H9 (cell line): ENCODE measurements at regions not wholly inside any gene's neighbourhood (a gene's known extent, or its start where the extent isn't known, plus 50 kb on each side); places are given as distances from the start of the nearest gene placed in this dataset.

Experiments
- DNase-seq: peaks from one replicate; pipeline ENCODE4 v3.0.0-alpha.2; 2017
- H2AFZ ChIP-seq: one replicate; pipeline ENCODE4 v1.6.1; 2013; ENCODE audit warnings: mild to moderate bottlenecking, low read length, control low read depth, moderate library complexity
- H2AK5ac ChIP-seq: 2 replicates; pipeline ENCODE4 v1.6.1; 2013; ENCODE audit warnings: low read length, control low read depth, mixed read lengths; ENCODE audit not compliant: insufficient read length
- H2BK120ac ChIP-seq: one replicate; pipeline ENCODE4 v1.6.1; 2013; ENCODE audit warnings: low read depth, mild to moderate bottlenecking, low read length, control low read depth, inconsistent platforms; ENCODE audit not compliant: poor library complexity, severe bottlenecking
- H2BK12ac ChIP-seq: 2 replicates; pipeline ENCODE4 v1.6.1; 2013; ENCODE audit warnings: low read length, control low read depth, mixed read lengths, low read depth; ENCODE audit not compliant: insufficient read length
- H2BK15ac ChIP-seq: 2 replicates; pipeline ENCODE4 v1.6.1; 2013; ENCODE audit warnings: low read depth, low read length, control low read depth
- H2BK20ac ChIP-seq: one replicate; pipeline ENCODE4 v1.6.1; 2013; ENCODE audit warnings: low read depth, mild to moderate bottlenecking, low read length, control low read depth, inconsistent platforms; ENCODE audit not compliant: poor library complexity, severe bottlenecking
- H2BK5ac ChIP-seq: 2 replicates; pipeline ENCODE4 v1.6.1; 2013; ENCODE audit warnings: low read length, control low read depth, mixed read lengths; ENCODE audit not compliant: insufficient read length
- H3K14ac ChIP-seq: 2 replicates; pipeline ENCODE4 v1.6.1; 2013; ENCODE audit warnings: low read length, control low read depth; ENCODE audit not compliant: insufficient read depth
- H3K18ac ChIP-seq: 2 replicates; pipeline ENCODE4 v1.6.1; 2013; ENCODE audit warnings: low read depth, mild to moderate bottlenecking, mixed read lengths, low read length, control low read depth; ENCODE audit not compliant: insufficient read length
- H3K23ac ChIP-seq: 2 replicates; pipeline ENCODE4 v1.6.1; 2013; ENCODE audit warnings: low read length, control low read depth, mixed read lengths, low read depth; ENCODE audit not compliant: insufficient read length
- H3K23me2 ChIP-seq: 2 replicates; pipeline ENCODE4 v1.6.1; 2013; ENCODE audit warnings: low read depth, mild to moderate bottlenecking, mixed read lengths, low read length, control low read depth; ENCODE audit not compliant: insufficient read length, poor library complexity, severe bottlenecking
- H3K27ac ChIP-seq: 2 replicates; pipeline ENCODE4 v1.5.1; 2013; ENCODE audit warnings: low read length, control low read depth, mixed read lengths, low read depth; ENCODE audit not compliant: insufficient read length
- H3K27me3 ChIP-seq: 2 replicates; pipeline ENCODE4 v1.6.1; 2013; ENCODE audit warnings: low read length, control low read depth, inconsistent platforms; ENCODE audit not compliant: insufficient read depth
- H3K4ac ChIP-seq: 2 replicates; pipeline ENCODE4 v1.6.1; 2013; ENCODE audit warnings: low read depth, mild to moderate bottlenecking, control low read depth, inconsistent platforms, low read length, moderate library complexity
- H3K4me1 ChIP-seq: 2 replicates; pipeline ENCODE4 v1.6.1; 2013; ENCODE audit warnings: low read length, control low read depth, inconsistent platforms; ENCODE audit not compliant: insufficient read depth
- H3K4me2 ChIP-seq: 2 replicates; pipeline ENCODE4 v1.6.1; 2013; ENCODE audit warnings: low read length, control low read depth, mixed read lengths; ENCODE audit not compliant: insufficient read length, insufficient read depth
- H3K56ac ChIP-seq: 2 replicates; pipeline ENCODE4 v1.6.1; 2013; ENCODE audit warnings: low read depth, mild to moderate bottlenecking, mixed read lengths, low read length, control low read depth; ENCODE audit not compliant: insufficient read length
- H3K79me1 ChIP-seq: 2 replicates; pipeline ENCODE4 v1.6.1; 2013; ENCODE audit warnings: low read depth, mild to moderate bottlenecking, moderate library complexity, low read length, control low read depth, inconsistent platforms; ENCODE audit not compliant: insufficient read depth, poor library complexity, severe bottlenecking
- H3K79me2 ChIP-seq: 2 replicates; pipeline ENCODE4 v1.6.1; 2013; ENCODE audit warnings: low read length, control low read depth, inconsistent platforms; ENCODE audit not compliant: insufficient read depth
- H3K9ac ChIP-seq: 2 replicates; pipeline ENCODE4 v1.6.1; 2013; ENCODE audit warnings: low read length, control low read depth, mixed read lengths; ENCODE audit not compliant: insufficient read length; ENCODE audit errors: extremely low read depth
- H3K9me3 ChIP-seq: one replicate; pipeline ENCODE4 v1.6.1; 2013; ENCODE audit warnings: low read depth, low read length, inconsistent platforms; ENCODE audit not compliant: control insufficient read depth
- H3T11ph ChIP-seq: one replicate; pipeline ENCODE4 v1.6.1; 2013; ENCODE audit warnings: mild to moderate bottlenecking, low read length, control low read depth, inconsistent platforms
- H4K20me1 ChIP-seq: one replicate; pipeline ENCODE4 v1.6.1; 2013; ENCODE audit not compliant: control insufficient read depth, insufficient read length, insufficient read depth
- H4K5ac ChIP-seq: 2 replicates; pipeline ENCODE4 v1.6.1; 2013; ENCODE audit warnings: low read depth, mild to moderate bottlenecking, mixed read lengths, low read length, control low read depth; ENCODE audit not compliant: insufficient read length
- H4K8ac ChIP-seq: replicated peaks from 2 replicates; pipeline ENCODE4 v1.6.1; 2013; ENCODE audit warnings: low read length, control low read depth, mixed read lengths, low read depth; ENCODE audit not compliant: insufficient read length
- H4K91ac ChIP-seq: 2 replicates; pipeline ENCODE4 v1.6.1; 2013; ENCODE audit warnings: low read depth, mild to moderate bottlenecking, moderate library complexity, mixed read lengths, low read length, control low read depth; ENCODE audit not compliant: insufficient read length
- H3K27ac Mint-ChIP-seq, 3 experiments: 2 replicates in 2 of 3; 3 replicates in 1 of 3; pipeline ENCODE4 v1.8.0; 2020 to 2021; ENCODE audit warnings: mixed read lengths in 3 of 3, mild to moderate bottlenecking in 1 of 3, moderate library complexity in 1 of 3
- H3K27me3 Mint-ChIP-seq: 2 replicates; pipeline ENCODE4 v1.8.0; 2021; ENCODE audit warnings: low read depth, mild to moderate bottlenecking, moderate library complexity, mixed read lengths
- H3K36me3 Mint-ChIP-seq, 3 experiments: 2 replicates in 2 of 3; 3 replicates in 1 of 3; pipeline ENCODE4 v1.8.0; 2020 to 2021; ENCODE audit warnings: low read depth in 3 of 3, mixed read lengths in 3 of 3; ENCODE audit not compliant: insufficient read depth in 1 of 3
- H3K4me1 Mint-ChIP-seq, 2 experiments: 2 replicates each; pipeline ENCODE4 v1.8.0; 2020; ENCODE audit warnings: mixed read lengths in 2 of 2
- H3K4me3 Mint-ChIP-seq, 2 experiments: 2 replicates in 1 of 2; 3 replicates in 1 of 2; pipeline ENCODE4 v1.8.0; 2020 to 2021; ENCODE audit warnings: mild to moderate bottlenecking in 2 of 2, mixed read lengths in 2 of 2, moderate library complexity in 1 of 2
- H3K9me3 Mint-ChIP-seq, 2 experiments: 2 replicates in 1 of 2; 3 replicates in 1 of 2; pipeline ENCODE4 v1.8.0; 2020; ENCODE audit warnings: mild to moderate bottlenecking in 2 of 2, mixed read lengths in 2 of 2, moderate library complexity in 1 of 2
- CTCF ChIP-seq: fragments of 200-600 bp; sonication (generic); conservative IDR thresholded peaks from 3 replicates; pipeline ENCODE4 v1.8.0; 2021; ENCODE audit warnings: antibody characterized with exemption, mild to moderate bottlenecking
- WGBS: extraction: QIAGEN DNeasy Blood & Tissue Kit; methylation state at CpG from one replicate; pipeline ENCODE4 v1.1.7; 2013; ENCODE audit warnings: missing lambda C conversion rate, low lambda C conversion rate, mixed read lengths; ENCODE audit not compliant: insufficient read length; ENCODE audit errors: extremely low coverage; 5-methylcytosine and 5-hydroxymethylcytosine counted together

GRCh38 chr20:11182720-11183119 lies 508.9 kb upstream of the JAG1 start:
- Histone ChIP-seq H2BK5ac (no peak overlapping the region), H3K27me3 (no peaks in the 10 kb centered on the region), H2AK5ac (no peak overlapping the region), H3K18ac (no peak overlapping the region), H3K56ac (no peak overlapping the region), H2BK120ac (no peak overlapping the region), H3K79me2 (no peaks in the 10 kb centered on the region; the same call in 1 of the 2 replicates), H3K27ac (no peak overlapping the region), H3K9ac (no peak overlapping the region), H3T11ph (no peak overlapping the region), H3K79me1 (no peaks in the 10 kb centered on the region), H4K20me1 (no peaks in the 10 kb centered on the region), H4K8ac (no peak overlapping the region), H2BK15ac (no peak overlapping the region), H3K14ac (no peak overlapping the region), H4K5ac (no peak overlapping the region), H3K4me1 (no peaks in the 10 kb centered on the region), H3K23ac (no peak overlapping the region), H3K4me2 (no peak overlapping the region), H4K91ac (no peak overlapping the region), H2BK12ac (no peak overlapping the region), H3K23me2 (no peaks in the 10 kb centered on the region), H2BK20ac (no peak overlapping the region), H2AFZ (no peak overlapping the region), H3K4ac (no peak overlapping the region), H3K9me3 (peaks cover 8% of the 10 kb centered on the region)
- no peak overlapping the region for H3K4me3 Mint-ChIP-seq
- no peak for TF ChIP-seq CTCF
- H3K36me3 Mint-ChIP-seq, result peaks cover 4 to 15% (median 9%) of the 10 kb centered on the region in 3 experiments; a peak in 4 of 7 replicates
- no peak overlapping the region for H3K27ac Mint-ChIP-seq
- no CpG with 5 or more reads among the region's 1 CpG for WGBS
- H3K4me1 Mint-ChIP-seq, result no peaks in the 10 kb centered on the region
- peaks cover 11 to 17% of the 10 kb centered on the region in 2 experiments for H3K9me3 Mint-ChIP-seq
- no peak for DNase-seq
- H3K27me3 Mint-ChIP-seq, result no peaks in the 10 kb centered on the region
